ENCODE measurements at regions not wholly inside any gene's neighbourhood (a gene's known extent, or its start where the extent isn't known, plus 50 kb on each side); places are given as distances from the start of the nearest gene placed in this dataset.

GRCh38 chrX:9147726-9148125 lies 113.8 kb upstream of the FAM9B start:
- POLR2A ChIA-PET (ENCODE audit: unreplicated experiment): no interaction called here
- Histone ChIP-seq H3K4ac (ENCODE audit: low read depth, low read length) (peak overlapping the region; percentile 35; the same call in 1 of the 2 replicates), H4K20me1 (ENCODE audit: insufficient read depth, low read length) (no peaks in the 10 kb centered on the region), H3K4me1 (ENCODE audit: control insufficient read depth, insufficient read depth, low read length) (peaks cover 11% of the 10 kb centered on the region), H3K36me3 (ENCODE audit: control insufficient read depth, insufficient read depth, low read length) (no peaks in the 10 kb centered on the region), H3K14ac (replicated peaks; ENCODE audit: low read depth, low read length) (peak overlapping the region; percentile 37; the same call in 1 of the 2 replicates), H3K27me3 (ENCODE audit: control insufficient read depth, insufficient read depth, low read length) (no peaks in the 10 kb centered on the region), H2BK5ac (ENCODE audit: low read depth, low read length, poor library complexity, severe bottlenecking) (peak overlapping the region; percentile 34), H3K9me1 (ENCODE audit: insufficient read depth, low read length) (0 out of 2 replicates have a peak, but pooled peaks cover 2% of the 10 kb centered on the region), H4K8ac (ENCODE audit: low read depth in 2 of 2, low read length in 2 of 2) (peak overlapping the region; percentile 7 to 66; a peak in 3 of 4 replicates), H2AK5ac (ENCODE audit: low read depth, low read length) (no peak overlapping the region), H3K9ac (ENCODE audit: low read depth, low read length) (no peak overlapping the region; the same call in 1 of the 2 replicates), H2BK15ac (ENCODE audit: low read depth, low read length) (no peak overlapping the region), H3K79me1 (ENCODE audit: low read depth in 1 of 2, low read length in 2 of 2) (no peaks in the 10 kb centered on the region), H3K56ac (ENCODE audit: extremely low read depth, insufficient read depth, low read length) (no peak overlapping the region), H3K4me2 (ENCODE audit: low read depth, low read length) (no peak overlapping the region), H2BK20ac (ENCODE audit: low read depth, low read length) (0 out of 2 replicates have a peak overlapping the region, but pooled peaks have one; percentile 36), H3K23ac (ENCODE audit: low read depth, low read length) (no peak overlapping the region), H3K4me3 (ENCODE audit: insufficient read depth, low read depth, low read length) (no peak overlapping the region), H4K91ac (ENCODE audit: insufficient read depth, low read depth, low read length) (0 out of 2 replicates have a peak overlapping the region, but pooled peaks have one; percentile 27), H3K9me3 (ENCODE audit: control insufficient read depth, insufficient read depth, low read length) (no peaks in the 10 kb centered on the region), H2AK9ac (replicated peaks; ENCODE audit: low read depth, low read length, poor library complexity) (no peak overlapping the region), H3K18ac (ENCODE audit: low read depth, low read length) (peak overlapping the region; percentile 85), H2BK120ac (ENCODE audit: low read depth, low read length) (peak overlapping the region; percentile 65; the same call in 1 of the 2 replicates), H2AFZ (replicated peaks; ENCODE audit: low read length, poor library complexity) (no peak overlapping the region), H3K27ac (ENCODE audit: insufficient read depth, low read length) (peak overlapping the region; percentile 96), H4K5ac (ENCODE audit: low read depth, low read length) (peak overlapping the region; percentile 36; the same call in 1 of the 2 replicates)
- WGBS, 2 experiments (ENCODE audit: extremely low coverage in 2 of 2, insufficient read length in 1 of 2): 30% methylated on average over 3 of the region's 7 CpGs; no CpG with 5 or more reads in 1 of the 2 experiments
- DNase-seq (no peak), ATAC-seq (ENCODE audit: low read depth) (no peak)
- BruUV-seq (replicated peaks): no TSS peak
- dilution Hi-C loops (cut with HindIII; ENCODE audit: low sequenced_read_pairs, unreplicated experiment): no loop called here
- CTCF ChIA-PET: interaction anchor here (0.6 kb wide), 1 partner anchor 334 kb away, joined by 6 read pairs; no protein-coding TSS in a partner anchor
- intact Hi-C loops (cut with micrococcal nuclease): loop anchor here (2.0 to 5.0 kb wide), 3 partner anchors 175 to 315 kb away; no protein-coding TSS in a partner anchor
- in situ Hi-C loops (cut with MboI; ENCODE audit: low sequenced_read_pairs): no loop called here
- no peak for TF ChIP-seq MAZ (IDR thresholded peaks at IDR 0.05; ENCODE audit: borderline replicate concordance, low read depth, low read length)
- TF ChIP-seq MXI1 (IDR thresholded peaks at IDR 0.05; ENCODE audit: borderline replicate concordance, low read depth, low read length): no peak
- TF ChIP-seq RCOR1 (IDR thresholded peaks at IDR 0.05; ENCODE audit: insufficient replicate concordance, low read length): no peak
- TF ChIP-seq CEBPB (IDR thresholded peaks at IDR 0.05; ENCODE audit: low read depth, low read length): no peak
- no peak for TF ChIP-seq MAFK (IDR thresholded peaks at IDR 0.05; ENCODE audit: low read depth, low read length)
- TF ChIP-seq ELK1 (IDR thresholded peaks at IDR 0.05; ENCODE audit: borderline replicate concordance, low read depth, low read length): no peak
- no peak for TF ChIP-seq BHLHE40 (IDR thresholded peaks at IDR 0.05; ENCODE audit: low read depth, low read length)
- TF ChIP-seq FOS (IDR thresholded peaks at IDR 0.05; ENCODE audit: low read depth, low read length): no peak
- no peak for TF ChIP-seq SMC3 (IDR thresholded peaks at IDR 0.05; ENCODE audit: low read depth, low read length)
- TF ChIP-seq RAD21 (IDR thresholded peaks at IDR 0.05; ENCODE audit: low read length): no peak
- no peak for TF ChIP-seq POLR2A (IDR thresholded peaks at IDR 0.05; ENCODE audit: low read depth, low read length)
- no peak for TF ChIP-seq CHD1 (IDR thresholded peaks at IDR 0.05; ENCODE audit: low read depth, low read length)
- no peak for TF ChIP-seq RFX5 (IDR thresholded peaks at IDR 0.05; ENCODE audit: low read depth, low read length)
- no peak for TF ChIP-seq CTCF (conservative IDR thresholded peaks at IDR 0.05; ENCODE audit: low read depth, low read length)

Data from IMR-90 (cell line).